ENCODE measurements at regions not wholly inside any gene's neighbourhood (a gene's known extent, or its start where the extent isn't known, plus 50 kb on each side); places are given as distances from the start of the nearest gene placed in this dataset.
"Not testable (repeated sequence)": the region's sequence is repeated elsewhere in the genome, so short reads cannot be mapped to it uniquely, and the experiment has no call there.

- not testable (repeated sequence) for H3K9ac ChIP-seq (ENCODE audit: low read depth in 1 of 2, low read length in 2 of 2); H3K4me1 ChIP-seq (ENCODE audit: control insufficient read depth in 4 of 4, insufficient read depth in 4 of 4, low read length in 3 of 4); H3K36me3 ChIP-seq (ENCODE audit: control insufficient read depth in 4 of 4, insufficient read depth in 3 of 4, low read depth in 1 of 4, low read length in 3 of 4); DNase-seq (ENCODE audit: low spot score); H3K27me3 ChIP-seq (ENCODE audit: control insufficient read depth in 4 of 4, insufficient read depth in 4 of 4, low read length in 3 of 4); H3K27ac ChIP-seq (ENCODE audit: low read depth in 1 of 2, low read length in 2 of 2); H3K9me3 ChIP-seq (ENCODE audit: control insufficient read depth in 4 of 4, low read length in 3 of 4); H3K4me3 ChIP-seq (ENCODE audit: low read depth in 1 of 3, low read length in 3 of 3)
- WGBS: 52% methylated on average over 28 of the region's 36 CpGs
Measured at GRCh38 chr15:21174761-21175160, 265.5 kb downstream of the POTEB3 start.

GRCh38 chr15:21151203-21151966 is 285.3 kb upstream of the POTEB2 start:
- H3K4me1 ChIP-seq (ENCODE audit: control insufficient read depth in 4 of 4, insufficient read depth in 4 of 4, low read length in 3 of 4); H3K27ac ChIP-seq (ENCODE audit: low read depth in 1 of 2, low read length in 2 of 2); H3K36me3 ChIP-seq (ENCODE audit: control insufficient read depth in 4 of 4, insufficient read depth in 3 of 4, low read depth in 1 of 4, low read length in 3 of 4); H3K9ac ChIP-seq (ENCODE audit: low read depth in 1 of 2, low read length in 2 of 2); H3K4me3 ChIP-seq (ENCODE audit: low read depth in 1 of 3, low read length in 3 of 3); H3K27me3 ChIP-seq (ENCODE audit: control insufficient read depth in 4 of 4, insufficient read depth in 4 of 4, low read length in 3 of 4); H3K9me3 ChIP-seq (ENCODE audit: control insufficient read depth in 4 of 4, low read length in 3 of 4); DNase-seq (ENCODE audit: low spot score): not testable (repeated sequence)
- 89% methylated on average over 16 of the region's 24 CpGs for WGBS

DNA sequence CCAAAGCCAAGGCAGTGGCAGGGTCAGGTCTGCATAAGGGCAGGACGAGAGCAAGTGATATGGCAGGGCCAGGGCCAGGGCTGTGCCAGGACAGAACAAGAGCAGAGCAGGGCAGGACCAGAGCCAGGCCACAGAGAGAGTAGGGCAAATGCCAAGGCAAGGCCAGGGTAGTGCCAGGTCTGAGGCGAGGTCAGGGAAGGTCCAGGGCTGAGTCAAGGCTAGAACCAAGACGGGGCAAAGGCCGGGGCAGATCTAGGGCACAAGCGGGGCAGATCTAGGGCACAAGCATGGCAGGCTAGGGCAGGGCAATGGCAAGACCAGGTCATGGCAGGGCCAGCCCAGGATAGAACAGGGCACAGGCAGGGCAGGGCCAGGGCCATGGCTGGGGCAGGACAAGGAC is 282.0 kb upstream of the POTEB2 start:
- H3K27me3 ChIP-seq (ENCODE audit: control insufficient read depth in 4 of 4, insufficient read depth in 4 of 4, low read length in 3 of 4); H3K4me1 ChIP-seq (ENCODE audit: control insufficient read depth in 4 of 4, insufficient read depth in 4 of 4, low read length in 3 of 4); DNase-seq (ENCODE audit: low spot score); H3K9me3 ChIP-seq (ENCODE audit: control insufficient read depth in 4 of 4, low read length in 3 of 4); H3K36me3 ChIP-seq (ENCODE audit: control insufficient read depth in 4 of 4, insufficient read depth in 3 of 4, low read depth in 1 of 4, low read length in 3 of 4); H3K4me3 ChIP-seq (ENCODE audit: low read depth in 1 of 3, low read length in 3 of 3); H3K9ac ChIP-seq (ENCODE audit: low read depth in 1 of 2, low read length in 2 of 2); H3K27ac ChIP-seq (ENCODE audit: low read depth in 1 of 2, low read length in 2 of 2): not testable (repeated sequence)
- 91% methylated on average over 4 of the region's 5 CpGs for WGBS

DNA sequence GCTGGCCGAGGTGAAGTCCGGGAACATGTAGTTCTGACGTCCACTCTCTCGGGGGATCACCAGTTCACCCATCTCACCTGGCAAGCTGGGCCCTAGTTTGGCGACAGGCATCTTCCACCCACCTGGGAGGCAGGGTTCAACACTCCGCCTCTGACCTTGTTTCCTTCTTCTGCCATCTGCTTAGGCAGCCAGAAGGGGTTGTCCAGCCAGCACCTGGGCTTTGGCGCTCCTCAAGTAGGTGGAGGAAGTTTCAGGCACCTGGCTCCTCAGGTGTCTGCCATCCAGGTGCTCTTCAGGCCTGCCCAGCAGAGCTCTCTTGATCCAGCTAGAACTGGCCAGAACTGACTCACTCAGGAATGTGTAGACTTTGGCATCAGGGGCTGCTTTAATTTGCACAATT is 267.8 kb upstream of the POTEB2 start:
- not testable (repeated sequence) for H3K9ac ChIP-seq (ENCODE audit: low read depth in 1 of 2, low read length in 2 of 2); H3K27me3 ChIP-seq (ENCODE audit: control insufficient read depth in 4 of 4, insufficient read depth in 4 of 4, low read length in 3 of 4); DNase-seq (ENCODE audit: low spot score); H3K4me3 ChIP-seq (ENCODE audit: low read depth in 1 of 3, low read length in 3 of 3); H3K27ac ChIP-seq (ENCODE audit: low read depth in 1 of 2, low read length in 2 of 2); H3K36me3 ChIP-seq (ENCODE audit: control insufficient read depth in 4 of 4, insufficient read depth in 3 of 4, low read depth in 1 of 4, low read length in 3 of 4); H3K4me1 ChIP-seq (ENCODE audit: control insufficient read depth in 4 of 4, insufficient read depth in 4 of 4, low read length in 3 of 4); H3K9me3 ChIP-seq (ENCODE audit: control insufficient read depth in 4 of 4, low read length in 3 of 4)
- WGBS: 61% methylated on average over 2 of the region's 7 CpGs

- H3K27me3 ChIP-seq (ENCODE audit: control insufficient read depth in 4 of 4, insufficient read depth in 4 of 4, low read length in 3 of 4); H3K9ac ChIP-seq (ENCODE audit: low read depth in 1 of 2, low read length in 2 of 2); H3K4me1 ChIP-seq (ENCODE audit: control insufficient read depth in 4 of 4, insufficient read depth in 4 of 4, low read length in 3 of 4); H3K27ac ChIP-seq (ENCODE audit: low read depth in 1 of 2, low read length in 2 of 2); H3K9me3 ChIP-seq (ENCODE audit: control insufficient read depth in 4 of 4, low read length in 3 of 4); H3K4me3 ChIP-seq (ENCODE audit: low read depth in 1 of 3, low read length in 3 of 3); H3K36me3 ChIP-seq (ENCODE audit: control insufficient read depth in 4 of 4, insufficient read depth in 3 of 4, low read depth in 1 of 4, low read length in 3 of 4): not testable (repeated sequence)
- peak; percentile 32 for DNase-seq (ENCODE audit: low spot score)
- WGBS: 24% methylated on average over 1 of the region's 4 CpGs
Measured at GRCh38 chr15:21112271-21113053, 246.3 kb upstream of the POTEB2 start.

DNA sequence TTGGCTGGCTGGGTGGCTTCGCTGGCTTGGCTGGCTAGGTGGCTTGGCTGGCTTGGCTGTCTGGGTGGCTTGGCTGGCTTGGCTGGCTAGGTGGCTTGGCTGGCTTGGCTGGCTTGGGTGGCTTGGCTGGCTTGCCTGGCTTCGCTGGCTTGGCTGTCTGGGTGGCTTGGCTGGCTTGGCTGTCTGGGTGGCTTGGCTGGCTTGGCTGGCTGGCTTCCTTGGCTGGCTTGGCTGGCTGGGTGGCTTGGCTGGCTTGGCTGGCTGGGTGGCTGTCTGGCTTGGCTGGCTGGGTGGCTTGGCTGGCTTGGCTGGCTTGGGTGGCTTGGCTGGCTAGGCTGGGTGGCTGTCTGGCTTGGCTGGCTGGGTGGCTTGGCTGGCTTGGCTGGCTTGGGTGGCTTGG is 245.7 kb upstream of the POTEB2 start:
- not testable (repeated sequence) for H3K4me3 ChIP-seq (ENCODE audit: low read depth in 1 of 3, low read length in 3 of 3); H3K9ac ChIP-seq (ENCODE audit: low read depth in 1 of 2, low read length in 2 of 2); H3K36me3 ChIP-seq (ENCODE audit: control insufficient read depth in 4 of 4, insufficient read depth in 3 of 4, low read depth in 1 of 4, low read length in 3 of 4); H3K4me1 ChIP-seq (ENCODE audit: control insufficient read depth in 4 of 4, insufficient read depth in 4 of 4, low read length in 3 of 4); H3K9me3 ChIP-seq (ENCODE audit: control insufficient read depth in 4 of 4, low read length in 3 of 4); H3K27ac ChIP-seq (ENCODE audit: low read depth in 1 of 2, low read length in 2 of 2); H3K27me3 ChIP-seq (ENCODE audit: control insufficient read depth in 4 of 4, insufficient read depth in 4 of 4, low read length in 3 of 4)
- WGBS: 90% methylated on average over 2 of the region's 2 CpGs
- DNase-seq (ENCODE audit: low spot score): peak; percentile 51

GRCh38 chr15:21111172-21111571 is 245.1 kb upstream of the POTEB2 start:
- no CpG with 5 or more reads among the region's 4 CpGs for WGBS
- not testable (repeated sequence) for DNase-seq (ENCODE audit: low spot score); H3K27me3 ChIP-seq (ENCODE audit: control insufficient read depth in 4 of 4, insufficient read depth in 4 of 4, low read length in 3 of 4); H3K27ac ChIP-seq (ENCODE audit: low read depth in 1 of 2, low read length in 2 of 2); H3K4me1 ChIP-seq (ENCODE audit: control insufficient read depth in 4 of 4, insufficient read depth in 4 of 4, low read length in 3 of 4); H3K9me3 ChIP-seq (ENCODE audit: control insufficient read depth in 4 of 4, low read length in 3 of 4); H3K9ac ChIP-seq (ENCODE audit: low read depth in 1 of 2, low read length in 2 of 2); H3K4me3 ChIP-seq (ENCODE audit: low read depth in 1 of 3, low read length in 3 of 3); H3K36me3 ChIP-seq (ENCODE audit: control insufficient read depth in 4 of 4, insufficient read depth in 3 of 4, low read depth in 1 of 4, low read length in 3 of 4)

- H3K27ac ChIP-seq (ENCODE audit: low read depth in 1 of 2, low read length in 2 of 2); H3K27me3 ChIP-seq (ENCODE audit: control insufficient read depth in 4 of 4, insufficient read depth in 4 of 4, low read length in 3 of 4); H3K9ac ChIP-seq (ENCODE audit: low read depth in 1 of 2, low read length in 2 of 2); H3K4me3 ChIP-seq (ENCODE audit: low read depth in 1 of 3, low read length in 3 of 3); H3K9me3 ChIP-seq (ENCODE audit: control insufficient read depth in 4 of 4, low read length in 3 of 4); DNase-seq (ENCODE audit: low spot score); H3K36me3 ChIP-seq (ENCODE audit: control insufficient read depth in 4 of 4, insufficient read depth in 3 of 4, low read depth in 1 of 4, low read length in 3 of 4); H3K4me1 ChIP-seq (ENCODE audit: control insufficient read depth in 4 of 4, insufficient read depth in 4 of 4, low read length in 3 of 4): not testable (repeated sequence)
- 63% methylated on average over 4 of the region's 5 CpGs for WGBS
Measured at GRCh38 chr15:21110187-21110804, 244.2 kb upstream of the POTEB2 start.

Measured in liver (tissue), 6 donors.